Keratinocyte (primary cell): ENCODE measurements at regions not wholly inside any gene's neighbourhood (a gene's known extent, or its start where the extent isn't known, plus 50 kb on each side); places are given as distances from the start of the nearest gene placed in this dataset.

Source experiments
- EZH2 ChIP-seq: IDR thresholded peaks from one replicate; pipeline ENCODE4 v1.6.1; 2012; ENCODE audit warnings: inconsistent platforms, mild to moderate bottlenecking, low read length, moderate library complexity
- TF ChIP-seq, protein P1 (sequence below), 3 experiments: IDR thresholded peaks in 1 of 3; conservative IDR thresholded peaks in 1 of 3; optimal IDR thresholded peaks in 1 of 3; 2 replicates in 2 of 3; 3 replicates in 1 of 3; pipeline versions ENCODE3 to v1.5.1; 2011; ENCODE audit warnings: low read length in 3 of 3, mild to moderate bottlenecking in 3 of 3, moderate library complexity in 2 of 3, control low read depth in 1 of 3, inconsistent platforms in 1 of 3; ENCODE audit not compliant: insufficient read depth in 2 of 3; ENCODE audit errors: extremely low read depth in 1 of 3

DNA sequence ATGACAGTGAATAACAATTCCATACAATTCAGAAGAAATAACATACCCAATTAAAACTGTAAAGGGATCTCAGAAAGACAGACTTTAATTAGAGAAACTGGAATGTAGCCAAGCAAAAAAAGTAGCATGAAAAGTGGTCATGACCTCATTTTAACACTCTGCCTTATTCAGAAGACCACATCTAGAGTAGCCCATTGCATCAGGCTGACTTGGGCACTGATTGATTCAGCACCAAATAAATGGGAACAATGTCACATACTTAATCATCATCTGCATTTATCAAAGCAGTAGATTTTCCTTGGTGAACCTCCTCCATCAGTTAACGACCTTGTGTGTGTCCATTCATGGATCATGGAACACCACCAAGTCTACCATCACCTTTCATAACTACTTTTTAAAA lies 992.1 kb downstream of the NR2F1-AS1 start:
- TF ChIP-seq, protein P1, sequence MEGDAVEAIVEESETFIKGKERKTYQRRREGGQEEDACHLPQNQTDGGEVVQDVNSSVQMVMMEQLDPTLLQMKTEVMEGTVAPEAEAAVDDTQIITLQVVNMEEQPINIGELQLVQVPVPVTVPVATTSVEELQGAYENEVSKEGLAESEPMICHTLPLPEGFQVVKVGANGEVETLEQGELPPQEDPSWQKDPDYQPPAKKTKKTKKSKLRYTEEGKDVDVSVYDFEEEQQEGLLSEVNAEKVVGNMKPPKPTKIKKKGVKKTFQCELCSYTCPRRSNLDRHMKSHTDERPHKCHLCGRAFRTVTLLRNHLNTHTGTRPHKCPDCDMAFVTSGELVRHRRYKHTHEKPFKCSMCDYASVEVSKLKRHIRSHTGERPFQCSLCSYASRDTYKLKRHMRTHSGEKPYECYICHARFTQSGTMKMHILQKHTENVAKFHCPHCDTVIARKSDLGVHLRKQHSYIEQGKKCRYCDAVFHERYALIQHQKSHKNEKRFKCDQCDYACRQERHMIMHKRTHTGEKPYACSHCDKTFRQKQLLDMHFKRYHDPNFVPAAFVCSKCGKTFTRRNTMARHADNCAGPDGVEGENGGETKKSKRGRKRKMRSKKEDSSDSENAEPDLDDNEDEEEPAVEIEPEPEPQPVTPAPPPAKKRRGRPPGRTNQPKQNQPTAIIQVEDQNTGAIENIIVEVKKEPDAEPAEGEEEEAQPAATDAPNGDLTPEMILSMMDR (optimal IDR thresholded peaks at IDR 0.05 in 1 of 3, IDR thresholded peaks at IDR 0.05 in 1 of 3, conservative IDR thresholded peaks at IDR 0.05 in 1 of 3; ENCODE audit: extremely low read depth in 1 of 3, insufficient read depth in 2 of 3, low read length in 3 of 3) = no peak
- TF ChIP-seq EZH2 = no peak
